H54 (cell line): ENCODE measurements at regions not wholly inside any gene's neighbourhood (a gene's known extent, or its start where the extent isn't known, plus 50 kb on each side); places are given as distances from the start of the nearest gene placed in this dataset.

ENCODE experiments used
- DNase-seq: peaks from one replicate; pipeline ENCODE4 v3.0.0; 2011; ENCODE audit warnings: low spot score, mixed read lengths; ENCODE audit not compliant: insufficient read length
- FAIRE-seq: peaks from 3 replicates; lab custom pipeline; 2011; peaks lifted over from hg19 to GRCh38; lab: Jason Lieb, UNC
- POLR2A ChIP-seq: IDR thresholded peaks from 2 replicates; pipeline ENCODE4 v1.6.1; 2011; ENCODE audit warnings: low read depth, mild to moderate bottlenecking, low read length

DNA sequence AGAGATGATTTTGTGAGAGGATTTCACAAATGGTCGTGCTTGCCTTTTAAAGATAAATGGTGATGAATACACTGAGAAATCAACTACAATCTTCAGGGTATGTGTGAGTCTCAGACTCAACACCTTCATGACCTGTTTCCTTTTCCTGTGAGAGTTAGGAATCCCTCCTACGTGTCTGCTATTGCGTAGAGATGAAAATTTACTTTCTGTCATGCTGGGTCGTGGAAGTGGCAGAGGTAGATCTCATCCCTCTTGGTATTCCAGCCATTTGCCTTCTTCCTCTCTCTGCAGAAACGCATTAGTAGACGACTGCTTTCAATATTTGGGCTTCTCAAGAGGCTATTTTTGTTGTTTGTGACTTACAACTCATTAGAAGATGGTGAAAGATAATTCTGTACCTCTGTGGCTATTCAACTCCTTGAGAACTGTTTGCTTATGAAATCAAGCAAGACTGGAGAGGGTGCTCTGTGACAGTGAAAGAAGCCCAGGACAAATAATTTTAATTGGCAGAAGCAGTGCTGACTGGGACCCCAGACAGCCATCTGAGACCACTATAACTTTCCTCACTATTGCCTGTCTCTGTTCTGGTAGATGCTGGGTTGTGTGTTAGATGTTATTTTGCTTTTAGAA, 233.1 kb downstream of the LACC1 start:
- TF ChIP-seq POLR2A = no peak
- DNase-seq = no peak
- FAIRE-seq = no peak

DNA sequence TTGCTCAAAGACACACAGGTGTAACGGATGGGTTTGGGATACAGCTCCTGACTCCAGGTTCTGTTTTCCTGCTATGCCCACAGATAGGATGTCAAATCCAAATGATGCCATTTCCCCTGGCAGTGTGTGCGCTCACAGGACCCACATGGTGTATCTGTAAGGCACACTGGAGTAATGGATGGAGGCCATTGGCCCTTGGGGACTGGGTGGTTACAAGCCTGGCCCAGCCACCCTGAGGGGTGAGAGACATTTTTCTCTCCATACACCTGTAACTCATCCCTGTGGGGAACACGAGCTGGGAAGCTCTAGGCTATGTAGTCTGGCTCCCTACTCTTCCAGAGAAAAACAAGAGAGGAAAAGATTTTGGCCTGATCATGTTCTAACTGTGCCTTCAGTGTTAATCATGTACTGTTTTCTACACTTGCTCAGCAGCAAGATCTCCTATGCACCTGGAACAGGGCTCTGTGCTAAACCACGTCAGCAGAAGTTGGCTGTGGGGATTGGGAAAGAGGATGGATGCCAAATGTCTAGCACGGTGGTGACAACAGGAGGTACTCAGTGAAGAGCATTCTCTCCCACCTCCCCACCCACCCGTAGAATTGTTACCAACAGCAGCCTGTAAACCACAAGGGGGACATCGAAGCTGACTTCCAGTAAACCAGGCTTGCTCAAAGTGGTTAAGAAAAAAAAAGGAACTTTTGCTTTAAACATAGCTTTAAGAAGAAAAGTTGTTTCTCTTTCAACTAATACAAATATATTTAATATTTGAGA, 237.0 kb downstream of the LACC1 start:
- DNase-seq (no peak), FAIRE-seq (no peak)
- TF ChIP-seq POLR2A = no peak

DNA sequence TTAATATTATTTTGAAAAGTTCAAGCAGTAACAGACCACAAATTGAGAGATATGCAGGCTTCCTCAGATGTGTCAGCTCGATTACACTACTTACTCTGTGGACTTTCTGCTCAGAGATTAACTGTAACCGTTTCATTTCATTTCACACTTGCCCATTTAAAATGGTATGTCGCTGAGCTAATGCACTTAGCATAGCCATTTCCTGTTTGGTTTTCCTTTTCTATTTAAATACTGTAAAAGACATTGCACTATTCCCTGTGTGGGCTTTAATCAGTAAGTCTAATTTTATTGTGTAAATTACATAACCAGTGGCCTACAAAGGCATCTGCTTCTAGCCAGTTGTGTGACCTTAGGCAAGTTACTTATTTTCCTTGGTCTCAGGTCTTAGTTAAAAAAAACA, 237.6 kb downstream of the LACC1 start:
- FAIRE-seq = no peak

DNA sequence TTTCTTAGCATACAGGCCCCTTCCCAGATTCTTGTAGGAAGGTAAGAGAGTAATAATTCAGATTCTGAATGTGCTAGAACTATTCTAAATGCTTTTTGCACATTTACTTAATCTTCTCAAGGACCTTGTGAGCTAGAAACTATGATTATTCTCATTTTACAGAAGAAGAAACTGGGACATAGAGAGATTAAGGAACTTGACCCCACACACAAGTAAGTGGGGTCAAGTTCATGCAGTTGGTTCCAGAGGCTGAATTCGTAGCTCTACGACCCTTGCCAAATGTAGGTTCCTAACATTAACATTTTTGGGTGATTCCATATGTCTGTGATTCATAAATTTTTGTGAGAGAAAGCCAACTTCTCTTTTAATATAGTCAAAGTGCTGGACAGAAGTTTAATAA, 238.1 kb downstream of the LACC1 start:
- no peak for DNase-seq
- FAIRE-seq = no peak
- no peak for TF ChIP-seq POLR2A

More for the DNA sequence above, 237.6 kb downstream of the LACC1 start:
- TF ChIP-seq POLR2A = no peak
- no peak for DNase-seq

DNA sequence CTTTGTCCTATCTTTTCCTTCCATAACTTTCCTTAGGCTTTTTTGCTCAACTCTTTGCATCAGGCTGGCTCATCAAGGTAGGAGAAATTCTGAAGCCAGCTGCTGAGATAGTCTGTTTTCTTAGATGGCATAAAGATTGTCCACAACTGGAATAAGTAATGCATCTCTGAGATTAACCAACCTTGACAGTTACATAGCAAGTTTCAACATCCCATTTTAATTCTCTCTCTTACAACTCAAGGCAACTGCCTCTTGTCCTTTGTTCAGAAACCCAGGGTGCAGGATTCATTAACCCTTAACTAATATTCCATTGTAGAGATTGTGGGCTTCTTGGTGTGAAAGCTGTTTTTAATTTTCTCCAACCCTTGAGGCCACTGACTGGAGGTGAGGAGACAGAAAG, 239.2 kb downstream of the LACC1 start:
- FAIRE-seq (no peak), DNase-seq (no peak)
- no peak for TF ChIP-seq POLR2A

DNA sequence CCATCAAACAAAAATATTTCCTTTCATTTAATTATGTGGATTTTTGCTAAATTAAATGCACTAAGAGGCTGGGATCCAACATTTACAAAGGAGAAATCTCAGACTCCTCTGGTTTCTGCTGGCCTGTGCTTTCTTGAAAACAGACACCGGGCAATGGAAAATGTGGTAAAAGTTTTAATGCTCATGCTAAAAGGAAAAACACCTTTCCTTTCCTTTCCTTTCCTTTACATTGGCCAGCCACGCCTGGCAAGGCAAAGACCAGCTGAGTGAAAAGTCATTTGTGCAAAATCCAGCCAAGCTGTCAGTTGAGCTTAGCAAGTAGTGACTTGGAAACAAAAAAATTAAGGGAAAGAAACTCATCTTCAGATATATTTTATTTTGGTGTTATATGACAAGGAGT, 240.3 kb downstream of the LACC1 start:
- FAIRE-seq (no peak), DNase-seq (no peak)
- no peak for TF ChIP-seq POLR2A

DNA sequence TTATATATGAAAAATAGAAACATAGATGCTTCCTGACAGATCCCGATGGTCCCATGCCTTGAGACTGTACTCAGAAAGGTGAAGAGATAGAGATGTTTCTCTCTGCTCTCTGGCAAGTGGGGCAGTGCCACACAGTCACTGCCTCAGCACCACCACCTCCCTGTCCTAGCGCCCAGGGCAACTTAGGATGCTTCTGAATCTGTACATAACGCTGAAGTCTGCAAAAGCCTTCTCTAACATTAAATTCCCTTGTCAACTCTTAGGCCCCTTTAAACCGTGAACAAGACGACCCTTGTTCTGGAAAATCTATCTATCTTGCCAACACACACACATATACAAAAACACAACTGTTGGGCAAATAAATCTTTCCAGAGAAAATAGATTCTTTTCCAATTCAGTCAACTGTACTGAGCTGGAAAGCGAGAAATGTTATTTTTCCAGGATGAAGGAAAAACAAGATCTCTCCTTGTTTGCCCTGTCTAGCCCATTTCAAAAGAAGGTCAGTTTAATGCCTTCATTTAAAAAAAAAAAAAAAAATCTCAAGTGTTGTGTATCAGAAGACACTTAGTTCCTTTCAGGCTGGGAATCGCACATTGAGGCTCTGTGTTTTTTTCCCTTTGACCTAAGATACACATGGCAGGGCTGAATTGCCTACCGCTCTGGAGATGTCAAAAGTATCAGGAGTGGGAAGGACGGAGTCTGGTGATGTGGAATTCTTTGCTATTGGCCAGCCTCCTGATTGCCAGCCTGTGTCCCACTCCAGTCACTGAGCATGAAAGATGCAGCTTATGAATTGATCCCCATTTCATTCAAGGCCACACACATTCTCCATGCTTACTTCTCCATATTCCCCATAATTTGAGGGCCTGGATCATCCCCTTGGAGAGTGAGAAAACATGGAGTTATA, 241.4 kb downstream of the LACC1 start:
- FAIRE-seq = no peak
- no peak for TF ChIP-seq POLR2A
- no peak for DNase-seq

DNA sequence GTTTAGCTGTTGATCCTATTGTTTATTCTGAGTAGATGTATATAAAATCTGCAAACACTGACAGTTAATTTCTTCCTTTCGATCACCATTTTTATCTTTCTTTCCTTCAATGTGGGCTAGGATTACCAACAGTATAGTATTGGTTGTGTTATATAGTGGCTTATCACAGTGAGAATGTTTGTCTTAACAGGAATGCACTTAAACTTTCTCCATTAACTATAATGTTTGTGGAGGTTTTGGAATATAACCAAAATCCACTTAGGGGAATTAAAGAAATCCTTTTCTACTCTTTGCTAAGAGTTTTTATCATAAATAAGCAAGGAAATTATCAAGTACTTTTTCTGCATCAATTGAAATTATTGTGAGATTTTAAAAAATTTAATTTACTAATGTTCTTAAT, 244.6 kb downstream of the LACC1 start:
- DNase-seq = no peak
- TF ChIP-seq POLR2A = no peak
- no peak for FAIRE-seq

DNA sequence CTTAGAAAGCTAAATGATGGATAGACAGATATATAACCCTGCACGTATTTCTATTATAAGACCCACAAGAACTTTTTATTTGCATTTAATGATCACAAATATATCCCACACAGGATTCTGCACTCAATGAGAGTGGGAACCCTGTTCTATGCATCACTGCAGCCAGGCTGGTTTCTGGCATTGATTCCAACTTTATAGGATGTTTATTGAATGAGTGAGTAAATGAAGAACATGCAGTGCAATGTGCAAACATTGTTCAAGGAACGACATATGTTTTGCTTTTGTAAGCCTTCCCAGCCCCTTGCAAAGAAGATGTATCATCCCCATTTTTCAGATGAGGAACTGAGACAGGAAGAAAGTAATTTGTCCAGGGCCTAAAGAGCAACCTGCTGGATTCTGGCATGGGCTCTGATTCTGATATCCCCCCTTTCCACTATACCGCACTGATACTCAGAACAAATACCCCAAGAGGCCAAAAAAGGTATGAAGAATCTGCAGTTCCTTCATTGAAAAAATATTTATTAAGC, 246.3 kb downstream of the LACC1 start:
- no peak for FAIRE-seq
- DNase-seq = no peak
- no peak for TF ChIP-seq POLR2A

DNA sequence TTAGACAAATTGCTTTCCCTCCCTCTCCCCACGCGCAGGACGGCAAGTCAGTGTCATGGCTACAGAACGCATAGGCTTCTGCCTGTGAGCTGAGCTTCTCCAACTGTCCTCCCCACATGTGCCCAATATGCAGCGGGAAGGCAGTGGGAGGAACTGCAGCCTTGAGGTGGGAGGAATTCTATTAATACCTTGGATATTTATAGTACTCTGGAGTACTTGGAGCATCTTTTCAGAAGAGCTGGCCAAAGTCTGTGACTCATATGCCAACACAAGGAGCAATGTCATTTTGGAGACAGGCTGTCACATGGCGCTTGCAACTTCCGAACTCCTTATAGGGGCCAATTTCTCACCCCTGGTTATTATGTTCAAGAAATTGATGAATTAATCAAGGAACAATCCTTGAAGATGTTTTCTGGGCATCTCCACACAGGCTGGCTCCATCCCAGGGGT, 245.0 kb upstream of the SERP2 start:
- FAIRE-seq = no peak
- DNase-seq = no peak
- TF ChIP-seq POLR2A = no peak

DNA sequence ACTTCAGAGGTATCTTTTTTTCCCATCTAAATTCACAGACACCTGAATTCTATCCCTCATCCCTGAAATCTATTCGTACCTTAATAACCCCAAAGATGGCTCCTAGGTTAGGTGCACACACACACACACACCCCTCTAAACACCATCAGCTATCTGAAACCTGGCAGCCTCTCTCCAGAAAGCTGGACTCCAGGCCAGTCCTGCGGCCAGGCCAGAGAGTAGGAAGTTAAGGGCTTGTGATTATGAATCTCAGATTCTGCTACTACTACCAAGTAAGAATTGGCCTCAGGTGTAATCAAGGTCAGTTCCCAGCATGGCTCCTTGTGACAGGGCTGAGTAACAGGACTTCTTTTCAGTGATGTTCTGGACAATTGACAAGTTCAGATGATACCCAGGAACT, 244.2 kb upstream of the SERP2 start:
- FAIRE-seq (no peak), DNase-seq (no peak)
- TF ChIP-seq POLR2A = no peak

DNA sequence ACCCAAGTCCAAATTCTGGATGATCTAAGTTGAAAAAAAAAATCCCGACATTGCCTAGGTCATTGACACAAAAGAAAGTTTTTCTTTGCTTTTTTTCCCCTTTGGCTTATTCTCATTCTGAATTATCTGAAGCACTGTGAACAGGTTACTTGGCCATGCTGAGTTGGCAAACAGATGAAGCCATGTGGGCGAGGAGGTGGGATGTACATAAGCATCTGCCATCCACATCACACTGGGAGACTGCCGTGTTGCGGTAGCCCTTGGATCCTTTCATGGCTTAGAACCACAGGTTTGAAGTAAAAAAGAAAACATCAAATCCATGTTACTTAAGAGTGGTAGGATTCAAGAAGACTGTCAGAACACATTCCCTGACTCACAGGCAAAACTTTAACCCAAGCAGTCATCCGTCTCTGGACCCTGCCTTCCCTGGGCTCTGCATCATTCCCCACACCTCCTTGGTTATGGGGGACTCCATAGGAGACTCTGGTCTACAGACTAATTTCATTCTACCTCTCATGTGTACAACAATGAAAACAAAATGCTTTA, 242.5 kb upstream of the SERP2 start:
- FAIRE-seq = no peak
- no peak for DNase-seq
- no peak for TF ChIP-seq POLR2A

DNA sequence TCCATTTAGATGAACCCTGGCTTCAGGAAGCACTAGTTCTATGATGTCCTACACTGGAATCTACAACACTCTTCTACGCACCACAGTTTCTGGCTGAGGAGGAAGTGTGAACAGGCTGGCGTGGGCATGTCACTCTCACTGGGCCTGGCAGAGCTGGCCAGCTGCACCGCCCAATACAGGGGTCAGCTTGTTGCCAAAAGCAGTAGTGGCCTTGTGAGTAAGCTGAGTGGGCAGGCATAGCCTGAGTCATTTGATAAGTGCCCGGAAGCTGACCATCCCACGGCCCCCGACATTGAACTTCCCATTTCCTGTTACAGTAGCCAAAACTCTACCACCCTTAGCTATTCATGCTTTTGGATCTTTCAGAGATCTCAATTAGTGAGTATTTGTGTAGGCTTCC, 240.9 kb upstream of the SERP2 start:
- no peak; the same call in 1 of the 2 replicates for TF ChIP-seq POLR2A
- FAIRE-seq = no peak
- DNase-seq = peak; percentile 36
